GM12865 (cell line): ENCODE measurements at regions not wholly inside any gene's neighbourhood (a gene's known extent, or its start where the extent isn't known, plus 50 kb on each side); places are given as distances from the start of the nearest gene placed in this dataset.

Source experiments
- DNase-seq: peaks from one replicate; pipeline ENCODE4 v3.0.0; 2010; ENCODE audit warnings: low read depth
- H3K4me3 ChIP-seq: 2 replicates; pipeline ENCODE4 v1.5.1; 2011; ENCODE audit warnings: mild to moderate bottlenecking, low read depth, low read length, control low read depth
- CTCF ChIP-seq: IDR thresholded peaks from 2 replicates; pipeline ENCODE4 v1.5.1; 2011; ENCODE audit warnings: low read length, control low read depth, low read depth, inconsistent platforms; ENCODE audit not compliant: insufficient read depth; ENCODE audit errors: missing control alignments

DNA sequence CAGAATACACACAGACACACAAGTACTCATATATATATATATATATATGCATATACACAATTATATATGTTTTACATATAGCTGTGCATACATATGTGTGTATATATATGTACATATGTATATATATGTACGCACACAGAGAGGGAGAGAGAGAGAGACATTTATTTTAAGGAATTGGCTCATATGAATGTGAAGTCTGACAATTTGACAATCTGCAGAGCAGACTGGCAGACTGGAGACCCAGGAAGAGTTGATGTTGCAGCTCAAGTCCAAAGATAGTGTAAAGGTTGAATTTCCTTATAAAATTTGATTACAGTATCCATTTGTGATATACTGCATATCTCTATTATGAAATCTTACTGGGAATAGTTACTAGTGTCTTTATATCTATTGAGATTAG, 1330.3 kb upstream of the CADM2 start:
- no peak for TF ChIP-seq CTCF
- DNase-seq = no peak
- no peak overlapping the region for H3K4me3 ChIP-seq

- H3K4me3 ChIP-seq = no peak overlapping the region
- no peak for TF ChIP-seq CTCF
- no peak for DNase-seq
Observed at GRCh38 chr3:83632526-83632925, 1326.3 kb upstream of the CADM2 start.

GRCh38 chr3:83633758-83634157, 1325.0 kb upstream of the CADM2 start:
- no peak overlapping the region for H3K4me3 ChIP-seq
- no peak for TF ChIP-seq CTCF
- DNase-seq = no peak

GRCh38 chr3:83649692-83650091, 1309.1 kb upstream of the CADM2 start:
- TF ChIP-seq CTCF = no peak
- H3K4me3 ChIP-seq = no peak overlapping the region
- DNase-seq = no peak

DNA sequence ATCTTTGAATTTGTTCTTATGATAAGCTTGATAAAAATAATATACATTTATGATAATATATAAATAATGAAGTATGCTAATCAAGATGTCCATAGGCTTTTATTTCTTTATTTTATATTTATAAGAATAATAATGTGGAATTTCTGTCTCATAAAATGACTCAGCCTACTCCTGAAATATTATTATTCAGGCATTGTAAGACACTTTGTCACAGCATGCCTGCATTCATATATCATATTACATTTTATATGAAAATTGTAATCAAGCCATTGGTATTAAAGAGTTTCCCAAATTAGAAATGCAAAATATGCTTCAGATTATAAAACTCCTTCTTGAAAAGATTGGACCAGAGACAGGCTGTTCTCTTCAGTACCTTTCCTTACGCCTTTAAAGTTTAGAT, 1303.7 kb upstream of the CADM2 start:
- no peak for TF ChIP-seq CTCF
- DNase-seq = no peak
- no peak overlapping the region for H3K4me3 ChIP-seq

GRCh38 chr3:83662381-83662960, 1296.3 kb upstream of the CADM2 start:
- DNase-seq = no peak
- no peak overlapping the region for H3K4me3 ChIP-seq
- TF ChIP-seq CTCF = no peak

GRCh38 chr3:83670416-83670815, 1288.4 kb upstream of the CADM2 start:
- no peak for DNase-seq
- no peak for TF ChIP-seq CTCF
- H3K4me3 ChIP-seq = no peak overlapping the region
